Activated T-cell treated with anti-CD3 and anti-CD28 coated beads, Interleukin-2, amount 50 U/mL, for 24 hours (primary cell): ENCODE measurements at regions not wholly inside any gene's neighbourhood (a gene's known extent, or its start where the extent isn't known, plus 50 kb on each side); places are given as distances from the start of the nearest gene placed in this dataset.

ENCODE experiments used
- DNase-seq: peaks from one replicate; pipeline ENCODE4 v3.0.0-alpha.2; 2020
- H3K27ac Mint-ChIP-seq: 2 replicates; pipeline ENCODE4 v1.8.0; 2020; ENCODE audit warnings: mild to moderate bottlenecking, mixed read lengths
- H3K27me3 Mint-ChIP-seq: 2 replicates; pipeline ENCODE4 v1.8.0; 2020; ENCODE audit warnings: mixed read lengths
- H3K36me3 Mint-ChIP-seq: 2 replicates; pipeline ENCODE4 v1.8.0; 2020; ENCODE audit warnings: low read depth, mixed read lengths
- H3K4me1 Mint-ChIP-seq: 2 replicates; pipeline ENCODE4 v1.8.0; 2020; ENCODE audit warnings: low read depth, mixed read lengths
- H3K4me3 Mint-ChIP-seq: 2 replicates; pipeline ENCODE4 v1.8.0; 2020; ENCODE audit warnings: mild to moderate bottlenecking, moderate library complexity, mixed read lengths
- H3K9me3 Mint-ChIP-seq: 2 replicates; pipeline ENCODE4 v1.8.0; 2020; ENCODE audit warnings: mixed read lengths

DNA sequence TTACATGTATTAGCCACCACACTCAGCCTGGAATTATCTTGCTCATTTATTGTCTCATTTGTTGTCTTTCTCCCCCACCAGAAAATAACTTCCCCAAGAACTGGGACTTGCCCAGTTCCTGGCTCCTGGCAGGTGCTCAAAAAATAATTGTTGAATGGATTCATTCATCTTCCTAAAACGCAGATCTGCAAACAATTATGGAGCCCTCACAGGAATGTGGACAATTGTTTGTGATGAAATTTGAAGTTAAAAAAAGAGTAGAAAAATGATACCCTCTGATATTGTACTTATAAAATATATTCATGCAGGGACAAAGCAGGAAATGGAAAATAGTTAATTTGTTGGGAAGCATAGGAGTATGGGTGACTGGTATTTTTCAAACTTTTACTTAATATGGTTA lies 60.7 kb upstream of the MAP1LC3B2 start:
- no peak overlapping the region for H3K27ac Mint-ChIP-seq
- DNase-seq = no peak
- no peaks in the 10 kb centered on the region for H3K36me3 Mint-ChIP-seq
- H3K4me1 Mint-ChIP-seq = no peaks in the 10 kb centered on the region
- no peak overlapping the region for H3K4me3 Mint-ChIP-seq
- no peaks in the 10 kb centered on the region for H3K9me3 Mint-ChIP-seq
- H3K27me3 Mint-ChIP-seq = no peaks in the 10 kb centered on the region

DNA sequence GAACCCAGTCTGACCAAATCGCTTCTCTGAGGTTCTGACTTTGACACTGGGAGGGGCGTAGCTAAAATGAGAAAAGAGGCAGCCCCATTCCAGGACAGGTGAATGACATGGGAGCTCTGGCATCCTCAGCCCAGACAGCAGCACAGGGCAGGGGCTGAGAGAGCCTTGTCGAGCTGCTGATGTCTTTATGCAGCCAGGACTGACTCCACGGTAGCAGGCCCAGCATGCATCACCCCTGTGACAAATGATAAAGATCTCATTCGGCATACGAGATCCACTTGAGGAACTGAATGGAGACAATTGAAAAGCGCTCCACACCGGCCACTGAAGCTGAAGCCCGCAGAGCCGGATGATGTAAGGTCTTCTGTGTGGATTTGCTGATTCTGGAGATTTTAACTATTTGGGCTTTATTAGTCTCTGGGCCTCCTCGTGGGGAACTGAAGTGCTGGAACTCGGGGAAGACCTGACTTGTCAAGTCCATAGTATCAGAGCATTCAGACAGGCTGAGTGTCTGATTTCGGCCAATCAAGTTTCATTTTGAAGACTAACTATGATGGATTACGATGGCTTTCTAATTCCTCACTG lies 56.9 kb upstream of the MAP1LC3B2 start:
- DNase-seq = no peak
- Mint-ChIP-seq H3K4me1 (no peaks in the 10 kb centered on the region), H3K9me3 (no peaks in the 10 kb centered on the region), H3K36me3 (no peaks in the 10 kb centered on the region), H3K27me3 (peaks cover 8% of the 10 kb centered on the region), H3K27ac (no peak overlapping the region), H3K4me3 (no peak overlapping the region)

DNA sequence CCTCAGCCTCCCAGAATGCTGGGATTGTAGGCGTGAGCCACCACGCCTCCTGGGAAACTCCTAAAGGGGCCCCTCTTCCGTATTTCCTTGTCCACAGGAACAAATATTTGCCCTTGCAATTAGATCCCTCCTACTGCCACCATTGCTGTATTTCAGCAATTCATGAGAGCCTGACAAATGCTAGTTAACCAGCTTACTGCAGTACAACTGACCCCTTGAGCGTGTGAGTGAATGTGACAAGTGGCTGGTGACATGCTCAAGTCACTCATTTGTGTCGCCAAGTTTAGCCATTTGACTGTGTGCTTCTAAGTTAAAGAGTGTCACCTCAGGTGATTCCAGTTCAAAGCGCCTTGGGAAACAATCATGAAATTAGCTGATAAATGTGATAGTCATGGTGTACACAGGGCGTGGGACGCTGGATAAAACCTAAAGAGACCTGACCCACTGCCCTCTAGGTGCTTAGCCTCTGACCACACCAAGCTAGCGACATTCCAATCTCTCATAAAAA lies 56.1 kb upstream of the MAP1LC3B2 start:
- H3K9me3 Mint-ChIP-seq = no peaks in the 10 kb centered on the region
- H3K36me3 Mint-ChIP-seq = no peaks in the 10 kb centered on the region
- no peak overlapping the region for H3K4me3 Mint-ChIP-seq
- peaks cover 3% of the 10 kb centered on the region for H3K4me1 Mint-ChIP-seq
- H3K27me3 Mint-ChIP-seq = peaks cover 12% of the 10 kb centered on the region
- H3K27ac Mint-ChIP-seq = no peak overlapping the region
- no peak for DNase-seq

DNA sequence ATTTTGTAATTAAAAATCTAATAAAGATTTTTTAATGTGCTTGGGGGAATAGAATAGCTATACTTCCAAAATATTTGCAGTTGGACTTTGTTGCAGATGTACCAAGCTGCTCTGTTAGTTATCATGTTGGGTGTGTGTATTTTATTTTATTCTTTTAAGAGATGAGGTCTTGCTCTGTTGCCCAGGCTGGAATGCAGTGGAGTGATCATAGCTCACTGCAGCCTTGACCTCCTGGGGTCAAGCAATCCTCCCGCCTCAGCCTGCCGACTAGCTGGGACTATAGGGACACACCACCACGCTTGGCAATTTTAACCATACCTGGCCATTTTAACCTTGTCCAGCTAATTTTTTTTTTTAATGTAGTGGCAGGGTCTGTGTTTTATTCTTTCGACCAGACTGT lies 54.7 kb upstream of the MAP1LC3B2 start:
- no peak for DNase-seq
- no peaks in the 10 kb centered on the region for H3K36me3 Mint-ChIP-seq

DNA sequence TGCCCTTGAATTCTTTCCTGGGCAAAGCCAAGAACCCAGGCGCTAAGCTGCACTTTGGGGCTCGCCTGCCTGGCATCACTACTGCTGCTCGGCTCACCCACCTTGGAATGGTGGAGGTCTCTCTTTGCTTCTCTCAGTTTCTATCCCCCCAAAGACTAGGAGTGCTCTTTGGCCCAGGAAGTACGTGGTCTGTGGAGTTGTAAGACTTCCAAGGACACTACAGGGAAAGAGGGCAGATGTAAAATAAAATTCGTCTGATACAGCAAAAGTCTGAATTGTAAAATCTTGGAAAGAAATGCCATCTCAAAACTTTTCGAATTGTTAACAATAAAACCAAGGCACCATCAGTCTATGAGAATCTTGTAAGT lies 52.5 kb upstream of the MAP1LC3B2 start:
- Mint-ChIP-seq H3K27me3 (peaks cover 26% of the 10 kb centered on the region), H3K4me3 (no peak overlapping the region), H3K9me3 (no peaks in the 10 kb centered on the region), H3K36me3 (no peaks in the 10 kb centered on the region), H3K4me1 (peaks cover 6% of the 10 kb centered on the region), H3K27ac (no peak overlapping the region)
- DNase-seq = no peak

More for the DNA sequence above, 54.7 kb upstream of the MAP1LC3B2 start:
- no peak overlapping the region for H3K27ac Mint-ChIP-seq
- peaks cover 19% of the 10 kb centered on the region for H3K27me3 Mint-ChIP-seq
- peaks cover 6% of the 10 kb centered on the region for H3K4me1 Mint-ChIP-seq
- H3K9me3 Mint-ChIP-seq = no peaks in the 10 kb centered on the region
- H3K4me3 Mint-ChIP-seq = no peak overlapping the region

DNA sequence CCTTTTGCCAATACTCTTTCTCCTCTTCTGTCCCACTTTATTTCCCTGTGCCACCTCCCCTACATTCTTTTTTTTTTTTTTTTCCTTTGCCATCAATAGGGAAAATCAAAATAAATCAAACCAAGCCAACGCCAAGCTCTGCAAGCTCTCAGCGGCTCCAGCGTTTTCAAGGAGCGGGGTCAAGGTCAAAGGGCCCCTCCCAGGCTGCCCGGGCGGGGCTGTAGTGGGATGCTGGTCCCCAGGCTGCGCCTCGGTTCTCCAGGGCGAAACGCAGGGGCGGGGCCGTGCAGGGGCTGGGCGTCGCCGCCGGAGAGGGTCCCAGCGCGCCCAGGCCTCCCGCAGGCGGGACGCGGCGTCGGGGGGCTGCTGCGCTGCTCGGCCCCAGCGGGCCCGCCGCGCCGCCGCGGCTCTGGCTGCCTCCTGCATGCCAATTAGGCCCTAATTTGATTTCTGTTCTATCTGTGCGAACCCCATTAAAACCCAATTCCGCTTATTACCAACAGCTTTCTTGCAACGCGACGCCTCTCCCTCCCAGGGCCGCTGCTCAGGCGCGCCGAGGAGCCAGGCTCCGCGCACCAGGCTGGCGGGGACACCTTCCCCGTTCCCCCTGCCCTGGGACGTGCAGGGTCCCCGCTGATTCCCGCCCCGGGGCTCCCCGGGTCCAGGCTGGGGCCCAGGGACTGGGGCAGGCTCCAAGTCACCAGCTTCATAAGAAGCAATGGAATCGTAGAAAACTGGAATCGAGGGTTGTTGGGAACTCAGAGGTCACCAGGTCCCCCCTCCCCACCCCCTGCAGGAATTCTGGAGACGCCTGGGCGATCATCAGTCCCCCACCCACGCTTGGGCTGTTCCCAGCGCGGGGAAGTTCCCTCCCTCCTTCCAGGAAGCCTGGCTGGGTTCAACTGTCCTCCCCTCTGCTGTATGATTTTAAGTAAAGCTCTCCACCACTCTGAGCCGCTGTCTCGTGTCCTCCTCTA lies 50.7 kb upstream of the MAP1LC3B2 start:
- Mint-ChIP-seq H3K36me3 (no peaks in the 10 kb centered on the region), H3K4me3 (peak overlapping the region; percentile 12), H3K27ac (no peak overlapping the region), H3K9me3 (no peaks in the 10 kb centered on the region), H3K27me3 (peaks cover 26% of the 10 kb centered on the region), H3K4me1 (peaks cover 6% of the 10 kb centered on the region)
- DNase-seq = no peak
